Ascending aorta (tissue), 2 donors: ENCODE measurements at regions not wholly inside any gene's neighbourhood (a gene's known extent, or its start where the extent isn't known, plus 50 kb on each side); places are given as distances from the start of the nearest gene placed in this dataset.

ENCODE experiments used
- DNase-seq, 2 donors: peaks; one replicate each; pipeline ENCODE4 v3.0.0-alpha.2; 2019; ENCODE audit warnings: low spot score in 2 of 2
- H3K27ac ChIP-seq, 2 donors: fragments of 200-600 bp; sonication (generic); one replicate each; pipeline ENCODE4 v1.5.1; 2016 to 2017; ENCODE audit warnings: mild to moderate bottlenecking in 1 of 2
- H3K27me3 ChIP-seq: fragments of 200-600 bp; sonication (generic); one replicate; pipeline ENCODE4 v1.5.1; 2017
- H3K36me3 ChIP-seq, 2 donors: fragments of 200-600 bp; sonication (generic); one replicate each; pipeline ENCODE4 v1.5.1; 2016
- H3K4me1 ChIP-seq, 2 donors: fragments of 200-600 bp; sonication (generic); one replicate each; pipeline ENCODE4 v1.5.1; 2016 to 2017; ENCODE audit warnings: mild to moderate bottlenecking in 1 of 2
- H3K4me3 ChIP-seq, 2 donors: fragments of 200-600 bp; sonication (generic); one replicate each; pipeline ENCODE4 v1.5.1; 2016 to 2017; ENCODE audit warnings: mild to moderate bottlenecking in 1 of 2
- H3K9me3 ChIP-seq, 2 donors: fragments of 200-600 bp; sonication (generic); one replicate each; pipeline ENCODE4 v1.5.1; 2016
- CTCF ChIP-seq, 3 experiments: fragments of 200-600 bp in 2 of 3; fragments of 450-650 bp in 1 of 3; sonication (generic) in 2 of 3; IDR thresholded peaks; one replicate each; pipeline ENCODE4 v1.5.1; 2016 to 2019; ENCODE audit warnings: antibody characterized with exemption in 3 of 3, mild to moderate bottlenecking in 1 of 3, moderate library complexity in 1 of 3
- intact Hi-C: fragments of 100-400 bp; cut with DNase I; formaldehyde crosslinking; loops from one replicate; pipeline ENCODE4 v1.15.1; 2023

- intact Hi-C loops: no loop called here
- H3K27ac ChIP-seq: no peak overlapping the region
- DNase-seq: no peak
These were observed 114.2 kb upstream of the UQCRFS1 start for GRCh38 chr19:29326849-29327840.

GRCh38 chr19:29328586-29328985 is 115.6 kb upstream of the UQCRFS1 start:
- no peaks in the 10 kb centered on the region for H3K9me3 ChIP-seq
- no peaks in the 10 kb centered on the region for H3K27me3 ChIP-seq
- H3K4me1 ChIP-seq: no peaks in the 10 kb centered on the region
- no peak overlapping the region for H3K27ac ChIP-seq
- intact Hi-C loops: no loop called here
- TF ChIP-seq CTCF (IDR thresholded peaks at IDR 0.05): no peak
- no peak for DNase-seq
- no peaks in the 10 kb centered on the region for H3K36me3 ChIP-seq
- H3K4me3 ChIP-seq: no peak overlapping the region

More at GRCh38 chr19:29326849-29327840, 114.2 kb upstream of the UQCRFS1 start:
- Histone ChIP-seq H3K36me3 (no peaks in the 10 kb centered on the region), H3K4me3 (no peak overlapping the region), H3K4me1 (no peaks in the 10 kb centered on the region), H3K27me3 (no peaks in the 10 kb centered on the region), H3K9me3 (no peaks in the 10 kb centered on the region)
- no peak for TF ChIP-seq CTCF (IDR thresholded peaks at IDR 0.05)

- intact Hi-C loops: no loop called here
- H3K36me3 ChIP-seq: no peaks in the 10 kb centered on the region
- no peak for DNase-seq
- H3K27me3 ChIP-seq: no peaks in the 10 kb centered on the region
- H3K4me1 ChIP-seq: no peaks in the 10 kb centered on the region
- H3K9me3 ChIP-seq: no peaks in the 10 kb centered on the region
- H3K4me3 ChIP-seq: no peak overlapping the region
- no peak for TF ChIP-seq CTCF (IDR thresholded peaks at IDR 0.05)
- H3K27ac ChIP-seq: no peak overlapping the region
These were observed 116.6 kb upstream of the UQCRFS1 start for GRCh38 chr19:29329460-29330134.

GRCh38 chr19:29336425-29336824 is 123.5 kb upstream of the UQCRFS1 start:
- Histone ChIP-seq H3K27me3 (no peaks in the 10 kb centered on the region), H3K36me3 (no peaks in the 10 kb centered on the region), H3K4me3 (no peak overlapping the region), H3K27ac (no peak overlapping the region), H3K4me1 (no peaks in the 10 kb centered on the region), H3K9me3 (peaks cover 0 to under 1% of the 10 kb centered on the region in 2 donors)
- intact Hi-C loops: no loop called here
- TF ChIP-seq CTCF (IDR thresholded peaks at IDR 0.05): no peak
- no peak for DNase-seq

- Histone ChIP-seq H3K9me3 (peaks cover 0 to 4% of the 10 kb centered on the region in 2 donors), H3K27ac (no peak overlapping the region), H3K36me3 (no peaks in the 10 kb centered on the region), H3K4me3 (no peak overlapping the region), H3K27me3 (no peaks in the 10 kb centered on the region), H3K4me1 (no peaks in the 10 kb centered on the region)
- no peak for DNase-seq
- TF ChIP-seq CTCF (IDR thresholded peaks at IDR 0.05): no peak
- intact Hi-C loops: no loop called here
These were observed 124.1 kb upstream of the UQCRFS1 start for GRCh38 chr19:29337029-29337428.
